ENCODE measurements at regions not wholly inside any gene's neighbourhood (a gene's known extent, or its start where the extent isn't known, plus 50 kb on each side); places are given as distances from the start of the nearest gene placed in this dataset.

DNA sequence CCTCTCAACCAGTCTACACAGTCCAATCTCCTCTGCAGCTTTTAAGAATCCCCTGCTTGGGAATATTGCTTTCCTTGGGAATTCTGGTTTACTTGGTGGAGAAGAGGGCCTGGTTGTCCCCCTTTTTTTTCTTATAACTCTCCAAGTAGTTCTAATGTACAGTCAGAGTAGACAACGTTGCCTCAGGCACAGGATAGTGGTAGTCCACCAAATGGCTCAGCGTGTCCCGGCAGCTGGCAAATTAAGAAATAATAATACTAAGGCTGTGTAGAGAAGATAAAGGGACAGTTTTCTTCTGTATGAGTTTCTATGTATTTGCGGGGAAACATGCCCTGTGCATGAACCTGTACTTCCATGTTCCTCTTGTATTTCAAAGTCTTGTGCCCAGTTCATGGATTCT lies 145.7 kb upstream of the RREB1 start:
- CTCF ChIA-PET, result no interaction called here
- H3K4me3 ChIP-seq (ENCODE audit: low read depth in 2 of 2, low read length in 1 of 2), result no peak overlapping the region
- H3K9me3 ChIP-seq, result no peaks in the 10 kb centered on the region
- no peak overlapping the region for H3K9ac ChIP-seq
- DNase-seq, result no peak
- no peaks in the 10 kb centered on the region for H3F3A ChIP-seq (replicated peaks; ENCODE audit: insufficient read depth)
- no peaks in the 10 kb centered on the region for H3K79me2 ChIP-seq (ENCODE audit: insufficient read depth)
- no peaks in the 10 kb centered on the region for H3K36me3 ChIP-seq (replicated peaks in 1 of 2; ENCODE audit: control insufficient read depth in 1 of 2, insufficient read depth in 2 of 2, low read length in 1 of 2)
- H3K4me2 ChIP-seq, result no peak overlapping the region
- H2AFZ ChIP-seq (ENCODE audit: low read depth), result no peak overlapping the region
- no peak overlapping the region for H3K27ac ChIP-seq (ENCODE audit: low read depth in 2 of 2, low read length in 1 of 2)
- WGBS (ENCODE audit: low lambda C conversion rate), result 49% methylated on average over 4 of the region's 4 CpGs
- no peaks in the 10 kb centered on the region; a peak in 1 of 4 replicates for H3K4me1 ChIP-seq (ENCODE audit: control insufficient read depth in 1 of 2, insufficient read depth in 2 of 2, low read depth in 1 of 2, low read length in 1 of 2)
- H3K27me3 ChIP-seq (ENCODE audit: insufficient read depth), result no peaks in the 10 kb centered on the region
- no peaks in the 10 kb centered on the region for H3K9me2 ChIP-seq
- POLR2A ChIA-PET, result no interaction called here
- H4K20me1 ChIP-seq (ENCODE audit: insufficient read depth), result no peaks in the 10 kb centered on the region
- TF ChIP-seq GABPA (IDR thresholded peaks at IDR 0.05; ENCODE audit: low read depth), result no peak
- no peak for TF ChIP-seq RXRA (IDR thresholded peaks at IDR 0.05; ENCODE audit: borderline replicate concordance, low read depth)
- TF ChIP-seq JUND (IDR thresholded peaks at IDR 0.05), result no peak
- no peak for TF ChIP-seq NFIC (IDR thresholded peaks at IDR 0.05; ENCODE audit: borderline replicate concordance)
- TF ChIP-seq TCF12 (IDR thresholded peaks at IDR 0.05), result no peak
- TF ChIP-seq, protein P1, sequence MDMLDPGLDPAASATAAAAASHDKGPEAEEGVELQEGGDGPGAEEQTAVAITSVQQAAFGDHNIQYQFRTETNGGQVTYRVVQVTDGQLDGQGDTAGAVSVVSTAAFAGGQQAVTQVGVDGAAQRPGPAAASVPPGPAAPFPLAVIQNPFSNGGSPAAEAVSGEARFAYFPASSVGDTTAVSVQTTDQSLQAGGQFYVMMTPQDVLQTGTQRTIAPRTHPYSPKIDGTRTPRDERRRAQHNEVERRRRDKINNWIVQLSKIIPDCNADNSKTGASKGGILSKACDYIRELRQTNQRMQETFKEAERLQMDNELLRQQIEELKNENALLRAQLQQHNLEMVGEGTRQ (IDR thresholded peaks at IDR 0.05; ENCODE audit: borderline replicate concordance, low read depth, low read length), result no peak
- TF ChIP-seq, protein P2, sequence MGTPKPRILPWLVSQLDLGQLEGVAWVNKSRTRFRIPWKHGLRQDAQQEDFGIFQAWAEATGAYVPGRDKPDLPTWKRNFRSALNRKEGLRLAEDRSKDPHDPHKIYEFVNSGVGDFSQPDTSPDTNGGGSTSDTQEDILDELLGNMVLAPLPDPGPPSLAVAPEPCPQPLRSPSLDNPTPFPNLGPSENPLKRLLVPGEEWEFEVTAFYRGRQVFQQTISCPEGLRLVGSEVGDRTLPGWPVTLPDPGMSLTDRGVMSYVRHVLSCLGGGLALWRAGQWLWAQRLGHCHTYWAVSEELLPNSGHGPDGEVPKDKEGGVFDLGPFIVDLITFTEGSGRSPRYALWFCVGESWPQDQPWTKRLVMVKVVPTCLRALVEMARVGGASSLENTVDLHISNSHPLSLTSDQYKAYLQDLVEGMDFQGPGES (IDR thresholded peaks at IDR 0.05; ENCODE audit: low read depth, low read length), result no peak
- TF ChIP-seq YY1 (IDR thresholded peaks at IDR 0.05; ENCODE audit: low read depth), result no peak
- no peak for TF ChIP-seq GATA2 (CRISPR knock-in tag; IDR thresholded peaks at IDR 0.05)
- TF ChIP-seq MXI1 (IDR thresholded peaks at IDR 0.05; ENCODE audit: low read depth, low read length), result no peak
- TF ChIP-seq FOSL2 (IDR thresholded peaks at IDR 0.05; ENCODE audit: borderline replicate concordance, low read depth), result no peak
- TF ChIP-seq POLR2AphosphoS5 (IDR thresholded peaks at IDR 0.05; ENCODE audit: low read depth, low read length), result no peak
- no peak for TF ChIP-seq RAD21 (IDR thresholded peaks at IDR 0.05; ENCODE audit: low read length)
- TF ChIP-seq EP300 (IDR thresholded peaks at IDR 0.05; ENCODE audit: borderline replicate concordance in 1 of 2, low read depth in 1 of 2, low read length in 1 of 2), result no peak
- TF ChIP-seq NRF1 (IDR thresholded peaks at IDR 0.05; ENCODE audit: low read depth, low read length), result no peak
- TF ChIP-seq, protein P3, sequence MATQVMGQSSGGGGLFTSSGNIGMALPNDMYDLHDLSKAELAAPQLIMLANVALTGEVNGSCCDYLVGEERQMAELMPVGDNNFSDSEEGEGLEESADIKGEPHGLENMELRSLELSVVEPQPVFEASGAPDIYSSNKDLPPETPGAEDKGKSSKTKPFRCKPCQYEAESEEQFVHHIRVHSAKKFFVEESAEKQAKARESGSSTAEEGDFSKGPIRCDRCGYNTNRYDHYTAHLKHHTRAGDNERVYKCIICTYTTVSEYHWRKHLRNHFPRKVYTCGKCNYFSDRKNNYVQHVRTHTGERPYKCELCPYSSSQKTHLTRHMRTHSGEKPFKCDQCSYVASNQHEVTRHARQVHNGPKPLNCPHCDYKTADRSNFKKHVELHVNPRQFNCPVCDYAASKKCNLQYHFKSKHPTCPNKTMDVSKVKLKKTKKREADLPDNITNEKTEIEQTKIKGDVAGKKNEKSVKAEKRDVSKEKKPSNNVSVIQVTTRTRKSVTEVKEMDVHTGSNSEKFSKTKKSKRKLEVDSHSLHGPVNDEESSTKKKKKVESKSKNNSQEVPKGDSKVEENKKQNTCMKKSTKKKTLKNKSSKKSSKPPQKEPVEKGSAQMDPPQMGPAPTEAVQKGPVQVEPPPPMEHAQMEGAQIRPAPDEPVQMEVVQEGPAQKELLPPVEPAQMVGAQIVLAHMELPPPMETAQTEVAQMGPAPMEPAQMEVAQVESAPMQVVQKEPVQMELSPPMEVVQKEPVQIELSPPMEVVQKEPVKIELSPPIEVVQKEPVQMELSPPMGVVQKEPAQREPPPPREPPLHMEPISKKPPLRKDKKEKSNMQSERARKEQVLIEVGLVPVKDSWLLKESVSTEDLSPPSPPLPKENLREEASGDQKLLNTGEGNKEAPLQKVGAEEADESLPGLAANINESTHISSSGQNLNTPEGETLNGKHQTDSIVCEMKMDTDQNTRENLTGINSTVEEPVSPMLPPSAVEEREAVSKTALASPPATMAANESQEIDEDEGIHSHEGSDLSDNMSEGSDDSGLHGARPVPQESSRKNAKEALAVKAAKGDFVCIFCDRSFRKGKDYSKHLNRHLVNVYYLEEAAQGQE (IDR thresholded peaks at IDR 0.05; ENCODE audit: low read depth, low read length), result no peak
- TF ChIP-seq, protein P4, sequence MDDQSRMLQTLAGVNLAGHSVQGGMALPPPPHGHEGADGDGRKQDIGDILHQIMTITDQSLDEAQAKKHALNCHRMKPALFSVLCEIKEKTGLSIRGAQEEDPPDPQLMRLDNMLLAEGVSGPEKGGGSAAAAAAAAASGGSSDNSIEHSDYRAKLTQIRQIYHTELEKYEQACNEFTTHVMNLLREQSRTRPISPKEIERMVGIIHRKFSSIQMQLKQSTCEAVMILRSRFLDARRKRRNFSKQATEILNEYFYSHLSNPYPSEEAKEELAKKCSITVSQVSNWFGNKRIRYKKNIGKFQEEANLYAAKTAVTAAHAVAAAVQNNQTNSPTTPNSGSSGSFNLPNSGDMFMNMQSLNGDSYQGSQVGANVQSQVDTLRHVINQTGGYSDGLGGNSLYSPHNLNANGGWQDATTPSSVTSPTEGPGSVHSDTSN (IDR thresholded peaks at IDR 0.05), result no peak
- TF ChIP-seq, protein P5, sequence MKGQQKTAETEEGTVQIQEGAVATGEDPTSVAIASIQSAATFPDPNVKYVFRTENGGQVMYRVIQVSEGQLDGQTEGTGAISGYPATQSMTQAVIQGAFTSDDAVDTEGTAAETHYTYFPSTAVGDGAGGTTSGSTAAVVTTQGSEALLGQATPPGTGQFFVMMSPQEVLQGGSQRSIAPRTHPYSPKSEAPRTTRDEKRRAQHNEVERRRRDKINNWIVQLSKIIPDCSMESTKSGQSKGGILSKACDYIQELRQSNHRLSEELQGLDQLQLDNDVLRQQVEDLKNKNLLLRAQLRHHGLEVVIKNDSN (IDR thresholded peaks at IDR 0.05; ENCODE audit: borderline replicate concordance, low read depth), result no peak

Measured in SK-N-SH (cell line).